ENCODE measurements at regions not wholly inside any gene's neighbourhood (a gene's known extent, or its start where the extent isn't known, plus 50 kb on each side); places are given as distances from the start of the nearest gene placed in this dataset.
"Not testable (repeated sequence)": the region's sequence is repeated elsewhere in the genome, so short reads cannot be mapped to it uniquely, and the experiment has no call there.

- not testable (repeated sequence) for TF ChIP-seq CTCF, POLR2A, POLR2AphosphoS5 (IDR thresholded peaks at IDR 0.05)
Measured at GRCh38 chr1:232141167-232141448, 488.8 kb downstream of the SIPA1L2 start.

Data from gastroesophageal sphincter (tissue), 3 donors.